OCI-LY1 (cell line): ENCODE measurements at regions not wholly inside any gene's neighbourhood (a gene's known extent, or its start where the extent isn't known, plus 50 kb on each side); places are given as distances from the start of the nearest gene placed in this dataset.

Experiments
- EZH2 ChIP-seq: fragments of 200-600 bp; sonication (generic), shearing (Covaris generic); IDR thresholded peaks from 2 replicates; pipeline ENCODE4 v1.8.0; 2017; ENCODE audit warnings: borderline replicate concordance, mixed run types, mild to moderate bottlenecking, antibody characterized with exemption, low read length, moderate library complexity, mixed read lengths
- TF ChIP-seq, protein P1 (sequence below): fragments of 200-600 bp; sonication (generic), shearing (Covaris generic); IDR thresholded peaks from 2 replicates; pipeline ENCODE4 v1.5.1; 2017; ENCODE audit warnings: mild to moderate bottlenecking, antibody characterized with exemption, low read length, moderate library complexity, mixed read lengths

DNA sequence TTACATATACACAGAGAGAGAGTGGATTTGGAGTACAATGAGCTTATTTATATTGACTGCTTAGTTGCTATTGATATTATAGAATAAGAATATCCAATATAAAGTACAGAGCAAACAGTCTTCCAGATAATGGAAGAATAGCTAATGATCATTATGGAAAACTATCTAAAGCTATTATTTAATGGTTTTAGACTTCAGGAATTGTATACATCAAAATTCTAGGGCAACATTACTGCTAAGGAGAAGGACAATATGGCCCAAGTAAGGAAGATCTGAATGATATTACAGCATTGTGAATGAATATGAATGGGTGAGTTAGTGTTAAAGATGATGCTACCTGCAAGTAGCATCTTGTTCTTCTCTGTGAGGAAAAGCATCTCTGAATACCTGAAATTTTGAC is 604.2 kb upstream of the PCDH20 start:
- TF ChIP-seq, protein P1, sequence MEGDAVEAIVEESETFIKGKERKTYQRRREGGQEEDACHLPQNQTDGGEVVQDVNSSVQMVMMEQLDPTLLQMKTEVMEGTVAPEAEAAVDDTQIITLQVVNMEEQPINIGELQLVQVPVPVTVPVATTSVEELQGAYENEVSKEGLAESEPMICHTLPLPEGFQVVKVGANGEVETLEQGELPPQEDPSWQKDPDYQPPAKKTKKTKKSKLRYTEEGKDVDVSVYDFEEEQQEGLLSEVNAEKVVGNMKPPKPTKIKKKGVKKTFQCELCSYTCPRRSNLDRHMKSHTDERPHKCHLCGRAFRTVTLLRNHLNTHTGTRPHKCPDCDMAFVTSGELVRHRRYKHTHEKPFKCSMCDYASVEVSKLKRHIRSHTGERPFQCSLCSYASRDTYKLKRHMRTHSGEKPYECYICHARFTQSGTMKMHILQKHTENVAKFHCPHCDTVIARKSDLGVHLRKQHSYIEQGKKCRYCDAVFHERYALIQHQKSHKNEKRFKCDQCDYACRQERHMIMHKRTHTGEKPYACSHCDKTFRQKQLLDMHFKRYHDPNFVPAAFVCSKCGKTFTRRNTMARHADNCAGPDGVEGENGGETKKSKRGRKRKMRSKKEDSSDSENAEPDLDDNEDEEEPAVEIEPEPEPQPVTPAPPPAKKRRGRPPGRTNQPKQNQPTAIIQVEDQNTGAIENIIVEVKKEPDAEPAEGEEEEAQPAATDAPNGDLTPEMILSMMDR = no peak
- no peak for TF ChIP-seq EZH2
